H1 (cell line): ENCODE measurements at regions not wholly inside any gene's neighbourhood (a gene's known extent, or its start where the extent isn't known, plus 50 kb on each side); places are given as distances from the start of the nearest gene placed in this dataset.

ENCODE experiments used
- CTCF ChIA-PET: fragments of 300-600 bp; sonication (Branson Sonifier 250); formaldehyde crosslinking; loops from one replicate; lab custom pipeline; 2021; ENCODE audit not compliant: partially characterized antibody; lab: Charles Lee
- POLR2A ChIA-PET: fragments of 300-600 bp; sonication (Branson Sonifier 250); formaldehyde crosslinking; loops from one replicate; lab custom pipeline; 2021; ENCODE audit warnings: inconsistent platforms; ENCODE audit not compliant: partially characterized antibody; lab: Charles Lee
- DNase-seq, 2 experiments: peaks; one replicate each; pipeline versions ENCODE4 v3.0.0 to v3.0.0-alpha.2; 2010 to 2022; ENCODE audit warnings: low spot score in 2 of 2, low read depth in 1 of 2, mixed read lengths in 1 of 2
- FAIRE-seq: peaks from 2 replicates; lab custom pipeline; 2011; peaks lifted over from hg19 to GRCh38; lab: Jason Lieb, UNC
- H2AFZ ChIP-seq: 2 replicates; pipeline ENCODE4 v1.8.1; 2012; ENCODE audit warnings: low read length, inconsistent platforms
- H2AK5ac ChIP-seq: 2 replicates; pipeline ENCODE4 v1.6.1; 2013; ENCODE audit warnings: low read depth, low read length
- H2BK120ac ChIP-seq: replicated peaks from 2 replicates; pipeline ENCODE3; 2013; ENCODE audit warnings: low read depth, low read length, inconsistent platforms
- H2BK12ac ChIP-seq: 2 replicates; pipeline ENCODE4 v1.6.1; 2013; ENCODE audit warnings: low read depth, low read length
- H2BK15ac ChIP-seq: 2 replicates; pipeline ENCODE4 v1.6.1; 2013; ENCODE audit warnings: low read length
- H2BK20ac ChIP-seq: 2 replicates; pipeline ENCODE4 v1.6.1; 2013; ENCODE audit warnings: low read length
- H2BK5ac ChIP-seq: 2 replicates; pipeline ENCODE4 v1.6.1; 2013; ENCODE audit warnings: low read depth, low read length
- H3K14ac ChIP-seq: 2 replicates; pipeline ENCODE4 v1.6.1; 2013; ENCODE audit warnings: inconsistent platforms; ENCODE audit not compliant: insufficient read length
- H3K18ac ChIP-seq: 2 replicates; pipeline ENCODE4 v1.6.1; 2013; ENCODE audit warnings: low read length; ENCODE audit errors: extremely low read depth
- H3K23ac ChIP-seq: 2 replicates; pipeline ENCODE4 v1.6.1; 2013; ENCODE audit warnings: inconsistent platforms; ENCODE audit not compliant: insufficient read length
- H3K23me2 ChIP-seq: 2 replicates; pipeline ENCODE4 v1.6.1; 2013; ENCODE audit warnings: low read depth, low read length
- H3K27ac ChIP-seq: 2 replicates; pipeline ENCODE4 v1.6.1; 2011; ENCODE audit warnings: low read depth, low read length, inconsistent platforms
- H3K27me3 ChIP-seq, 4 experiments: replicated peaks in 1 of 4; 1 replicate in 1 of 4; 2 replicates in 3 of 4; pipeline versions ENCODE4 v1.6.1 to v1.8.1; 2011 to 2013; ENCODE audit warnings: low read length in 3 of 4, mild to moderate bottlenecking in 3 of 4, inconsistent platforms in 2 of 4, mixed read lengths in 2 of 4, moderate library complexity in 1 of 4; ENCODE audit not compliant: control insufficient read depth in 3 of 4, insufficient read depth in 3 of 4; ENCODE audit errors: extremely low read depth in 1 of 4
- H3K36me3 ChIP-seq, 4 experiments: 2 replicates each; pipeline versions ENCODE4 v1.6.1 to v1.8.1; 2011 to 2013; ENCODE audit warnings: mild to moderate bottlenecking in 4 of 4, low read length in 3 of 4, moderate library complexity in 2 of 4, control low read depth in 1 of 4, inconsistent platforms in 1 of 4; ENCODE audit not compliant: insufficient read depth in 4 of 4, control insufficient read depth in 2 of 4
- H3K4ac ChIP-seq: replicated peaks from 2 replicates; pipeline ENCODE3; 2013; ENCODE audit warnings: low read length, low read depth, mixed read lengths, inconsistent platforms; ENCODE audit not compliant: insufficient read length
- H3K4me1 ChIP-seq, 4 experiments: replicated peaks in 1 of 4; 1 replicate in 1 of 4; 2 replicates in 3 of 4; pipeline versions ENCODE4 v1.6.1 to v1.8.1; 2011 to 2013; ENCODE audit warnings: low read length in 3 of 4, inconsistent platforms in 2 of 4, mixed read lengths in 1 of 4; ENCODE audit not compliant: insufficient read depth in 4 of 4, control insufficient read depth in 3 of 4
- H3K4me2 ChIP-seq, 2 experiments: 2 replicates each; pipeline versions ENCODE4 v1.6.1 to v1.8.1; 2011 to 2013; ENCODE audit warnings: low read depth in 2 of 2, low read length in 2 of 2, control low read depth in 1 of 2, inconsistent platforms in 1 of 2, mild to moderate bottlenecking in 1 of 2; ENCODE audit not compliant: insufficient read depth in 1 of 2
- H3K4me3 ChIP-seq, 4 experiments: fragments of 200-600, 300-600 bp in 1 of 4; sonication (generic), shearing (Covaris generic), sonication (Bioruptor Twin) in 1 of 4; 2 replicates each; pipeline versions ENCODE4 v1.5.1 to v1.8.1; 2011 to 2016; ENCODE audit warnings: low read length in 4 of 4, low read depth in 3 of 4, control low read depth in 2 of 4, inconsistent platforms in 2 of 4, mild to moderate bottlenecking in 2 of 4, mixed read lengths in 1 of 4, moderate library complexity in 1 of 4; ENCODE audit not compliant: insufficient read depth in 2 of 4; ENCODE audit errors: extremely low read depth in 1 of 4
- H3K56ac ChIP-seq: replicated peaks from 2 replicates; pipeline ENCODE3; 2013; ENCODE audit warnings: low read depth, mild to moderate bottlenecking, mixed read lengths, low read length, inconsistent platforms; ENCODE audit not compliant: insufficient read length
- H3K79me1 ChIP-seq: 2 replicates; pipeline ENCODE4 v1.6.1; 2013; ENCODE audit warnings: low read depth, low read length, control low read depth
- H3K79me2 ChIP-seq, 2 experiments: 2 replicates each; pipeline versions ENCODE4 v1.6.1 to v1.8.1; 2012 to 2013; ENCODE audit warnings: low read length in 2 of 2, mild to moderate bottlenecking in 2 of 2, inconsistent platforms in 1 of 2; ENCODE audit not compliant: insufficient read depth in 2 of 2, control insufficient read depth in 1 of 2
- H3K9ac ChIP-seq, 4 experiments: replicated peaks in 1 of 4; 1 replicate in 1 of 4; 2 replicates in 3 of 4; pipeline versions ENCODE4 v1.6.1 to v1.8.1; 2011 to 2013; ENCODE audit warnings: low read depth in 3 of 4, low read length in 3 of 4, control low read depth in 2 of 4, mild to moderate bottlenecking in 2 of 4, moderate library complexity in 2 of 4, inconsistent platforms in 1 of 4; ENCODE audit errors: extremely low read depth in 1 of 4
- H3K9me3 ChIP-seq, 2 experiments: 2 replicates each; pipeline versions ENCODE4 v1.6.1 to v1.8.1; 2012 to 2013; ENCODE audit warnings: mild to moderate bottlenecking in 2 of 2, moderate library complexity in 2 of 2, control low read depth in 1 of 2, inconsistent platforms in 1 of 2, low read depth in 1 of 2, low read length in 1 of 2, mixed read lengths in 1 of 2; ENCODE audit not compliant: insufficient read depth in 2 of 2
- H4K20me1 ChIP-seq, 2 experiments: replicated peaks in 1 of 2; 2 replicates each; pipeline versions ENCODE3 to v1.8.1; 2011 to 2013; ENCODE audit warnings: inconsistent platforms in 2 of 2, low read length in 2 of 2, mild to moderate bottlenecking in 1 of 2; ENCODE audit not compliant: insufficient read depth in 2 of 2, control insufficient read depth in 1 of 2
- H4K5ac ChIP-seq: 2 replicates; pipeline ENCODE4 v1.6.1; 2013; ENCODE audit warnings: low read length, low read depth, mixed read lengths, inconsistent platforms; ENCODE audit not compliant: insufficient read length
- H4K8ac ChIP-seq: 2 replicates; pipeline ENCODE4 v1.8.0; 2013; ENCODE audit warnings: mild to moderate bottlenecking, moderate library complexity, low read length, inconsistent platforms; ENCODE audit not compliant: insufficient read depth; ENCODE audit errors: extremely low read depth
- H4K91ac ChIP-seq: replicated peaks from 2 replicates; pipeline ENCODE3; 2013; ENCODE audit warnings: low read length, mixed read lengths, inconsistent platforms; ENCODE audit not compliant: insufficient read length
- BACH1 ChIP-seq: IDR thresholded peaks from 2 replicates; pipeline ENCODE4 v1.6.1; 2012; ENCODE audit warnings: low read length, improper control_type of control experiment
- CHD1 ChIP-seq: IDR thresholded peaks from 2 replicates; pipeline ENCODE4 v1.6.1; 2012; ENCODE audit warnings: low read depth, low read length, improper control_type of control experiment
- E2F6 ChIP-seq: IDR thresholded peaks from 2 replicates; pipeline ENCODE4 v1.6.1; 2012; ENCODE audit warnings: inconsistent platforms
- GABPA ChIP-seq: IDR thresholded peaks from 2 replicates; pipeline ENCODE4 v1.6.1; 2011; ENCODE audit warnings: mild to moderate bottlenecking, low read length, moderate library complexity, borderline replicate concordance; ENCODE audit not compliant: insufficient read depth
- JUN ChIP-seq: IDR thresholded peaks from 2 replicates; pipeline ENCODE4 v1.6.1; 2011; ENCODE audit warnings: low read depth, mild to moderate bottlenecking, improper control_type of control experiment, low read length
- KDM4A ChIP-seq: IDR thresholded peaks from one replicate; pipeline ENCODE4 v1.7.1; 2012; ENCODE audit warnings: low read depth, mild to moderate bottlenecking, moderate library complexity, low read length, inconsistent platforms; ENCODE audit not compliant: severe bottlenecking
- MAX ChIP-seq: IDR thresholded peaks from 2 replicates; pipeline ENCODE4 v1.6.1; 2012; ENCODE audit warnings: inconsistent platforms
- NANOG ChIP-seq: IDR thresholded peaks from 2 replicates; pipeline ENCODE4 v1.6.1; 2011; ENCODE audit warnings: low read length, low read depth, mild to moderate bottlenecking, inconsistent platforms; ENCODE audit not compliant: insufficient read depth, poor library complexity, severe bottlenecking
- PHF8 ChIP-seq: fragments of 200-600 bp; sonication (generic); conservative IDR thresholded peaks from 2 replicates; pipeline ENCODE4 v1.7.1; 2012; ENCODE audit warnings: low read depth, mild to moderate bottlenecking, inconsistent platforms, low read length, moderate library complexity
- RAD21 ChIP-seq, 2 experiments: IDR thresholded peaks in 1 of 2; conservative IDR thresholded peaks in 1 of 2; 2 replicates each; pipeline ENCODE4 v1.6.1; 2011; ENCODE audit warnings: low read depth in 2 of 2, low read length in 2 of 2, improper control_type of control experiment in 1 of 2, inconsistent platforms in 1 of 2, mild to moderate bottlenecking in 1 of 2, moderate library complexity in 1 of 2
- ZNF274 ChIP-seq: IDR thresholded peaks from 2 replicates; pipeline ENCODE4 v1.7.0; 2012; ENCODE audit warnings: low read length, borderline replicate concordance; ENCODE audit errors: extremely low read depth
- WGBS, 2 experiments: shearing (Covaris generic) in 1 of 2; methylation state at CpG; one replicate each; pipeline versions ENCODE4 v1.1.6 to v1.1.7; 2013 to 2015; ENCODE audit warnings: low lambda C conversion rate in 2 of 2, mixed read lengths in 2 of 2, inconsistent platforms in 1 of 2, low coverage in 1 of 2, missing lambda C conversion rate in 1 of 2; ENCODE audit not compliant: insufficient replicate concordance in 2 of 2, insufficient coverage in 1 of 2, insufficient read length in 1 of 2; ENCODE audit errors: extremely low coverage in 1 of 2, missing lambda C conversion rate in 1 of 2; 5-methylcytosine and 5-hydroxymethylcytosine counted together

- POLR2A ChIA-PET, result no interaction called here
- 87% methylated on average over 6 of the region's 6 CpGs; no CpG with 5 or more reads in 1 of the 2 experiments for WGBS, 2 experiments
- FAIRE-seq, result no peak
- no peak overlapping the region for H4K91ac ChIP-seq
- H3K79me2 ChIP-seq, result no peaks in the 10 kb centered on the region
- no peak for DNase-seq
- no peaks in the 10 kb centered on the region; the same call in 1 of the 2 replicates for H3K23me2 ChIP-seq
- H4K20me1 ChIP-seq, result no peaks in the 10 kb centered on the region
- no peak overlapping the region for H3K18ac ChIP-seq
- H3K4me3 ChIP-seq, result no peak overlapping the region
- H3K56ac ChIP-seq, result no peak overlapping the region
- no peak overlapping the region for H2BK5ac ChIP-seq
- H4K8ac ChIP-seq, result no peak overlapping the region
- no peaks in the 10 kb centered on the region for H3K9me3 ChIP-seq
- H3K36me3 ChIP-seq, result no peaks in the 10 kb centered on the region
- no peak overlapping the region for H2BK120ac ChIP-seq
- no peak overlapping the region for H2BK15ac ChIP-seq
- H3K27me3 ChIP-seq, result no peaks in the 10 kb centered on the region
- H3K4me2 ChIP-seq, result no peak overlapping the region
- H2AFZ ChIP-seq, result peak overlapping the region; percentile 71; the same call in 1 of the 2 replicates
- no peaks in the 10 kb centered on the region for H3K4me1 ChIP-seq
- no peak overlapping the region for H3K9ac ChIP-seq
- no peak overlapping the region for H2BK20ac ChIP-seq
- H3K27ac ChIP-seq, result no peak overlapping the region
- H2BK12ac ChIP-seq, result no peak overlapping the region
- no peak overlapping the region for H3K4ac ChIP-seq
- no peak overlapping the region for H2AK5ac ChIP-seq
- no peak overlapping the region for H3K14ac ChIP-seq
- CTCF ChIA-PET, result interaction anchor here (1.0 kb wide), 1 partner anchor 9 kb away, joined by 3 read pairs; no protein-coding TSS in a partner anchor
- H3K79me1 ChIP-seq, result no peaks in the 10 kb centered on the region
- H3K23ac ChIP-seq, result no peak overlapping the region
- no peak overlapping the region for H4K5ac ChIP-seq
- TF ChIP-seq CHD1 (no peak), MAX (no peak), JUN (no peak), BACH1 (no peak), NANOG (no peak), PHF8 (no peak), E2F6 (no peak), RAD21 (IDR thresholded peaks at IDR 0.05 in 1 of 2, conservative IDR thresholded peaks at IDR 0.05 in 1 of 2; ENCODE audit: low read depth in 2 of 2, low read length in 2 of 2) (no peak), KDM4A (no peak), ZNF274 (no peak), GABPA (no peak)
Measured at GRCh38 chr13:38590796-38591507, 95.9 kb upstream of the FREM2 start.
